ENCODE measurements at regions not wholly inside any gene's neighbourhood (a gene's known extent, or its start where the extent isn't known, plus 50 kb on each side); places are given as distances from the start of the nearest gene placed in this dataset.
"Not testable (repeated sequence)": the region's sequence is repeated elsewhere in the genome, so short reads cannot be mapped to it uniquely, and the experiment has no call there.

DNA sequence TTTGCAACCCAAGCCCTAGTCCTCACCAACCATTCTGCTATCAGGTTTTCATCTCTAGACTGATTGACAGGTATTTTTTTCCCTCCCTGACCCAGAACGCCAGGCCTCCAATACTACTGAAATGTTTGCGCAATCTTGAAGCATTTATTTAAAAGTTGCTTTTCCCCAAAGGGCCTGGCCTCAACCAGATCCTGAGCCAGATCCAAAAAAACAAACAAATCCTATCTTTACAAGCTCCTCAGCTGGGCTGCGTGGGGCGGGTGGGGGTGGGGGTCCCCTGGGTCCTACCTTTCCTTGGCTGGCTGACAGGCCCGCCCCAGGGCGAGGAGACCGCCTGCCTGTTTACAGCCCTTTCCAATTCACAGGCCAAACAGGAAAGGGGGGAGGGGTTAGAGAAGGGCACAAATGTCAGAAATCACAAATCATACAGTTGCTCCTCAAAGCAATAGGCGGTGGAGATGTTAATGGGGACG, 98.8 kb downstream of the FOXD2 start:
- TF ChIP-seq, protein P1, sequence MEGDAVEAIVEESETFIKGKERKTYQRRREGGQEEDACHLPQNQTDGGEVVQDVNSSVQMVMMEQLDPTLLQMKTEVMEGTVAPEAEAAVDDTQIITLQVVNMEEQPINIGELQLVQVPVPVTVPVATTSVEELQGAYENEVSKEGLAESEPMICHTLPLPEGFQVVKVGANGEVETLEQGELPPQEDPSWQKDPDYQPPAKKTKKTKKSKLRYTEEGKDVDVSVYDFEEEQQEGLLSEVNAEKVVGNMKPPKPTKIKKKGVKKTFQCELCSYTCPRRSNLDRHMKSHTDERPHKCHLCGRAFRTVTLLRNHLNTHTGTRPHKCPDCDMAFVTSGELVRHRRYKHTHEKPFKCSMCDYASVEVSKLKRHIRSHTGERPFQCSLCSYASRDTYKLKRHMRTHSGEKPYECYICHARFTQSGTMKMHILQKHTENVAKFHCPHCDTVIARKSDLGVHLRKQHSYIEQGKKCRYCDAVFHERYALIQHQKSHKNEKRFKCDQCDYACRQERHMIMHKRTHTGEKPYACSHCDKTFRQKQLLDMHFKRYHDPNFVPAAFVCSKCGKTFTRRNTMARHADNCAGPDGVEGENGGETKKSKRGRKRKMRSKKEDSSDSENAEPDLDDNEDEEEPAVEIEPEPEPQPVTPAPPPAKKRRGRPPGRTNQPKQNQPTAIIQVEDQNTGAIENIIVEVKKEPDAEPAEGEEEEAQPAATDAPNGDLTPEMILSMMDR (IDR thresholded peaks at IDR 0.05; ENCODE audit: unreplicated experiment), result no peak
- H3K36me3 Mint-ChIP-seq (ENCODE audit: low read depth, unreplicated experiment), result no peaks in the 10 kb centered on the region
- H3K9me3 Mint-ChIP-seq (ENCODE audit: unreplicated experiment), result no peaks in the 10 kb centered on the region
- H3K4me3 Mint-ChIP-seq (ENCODE audit: unreplicated experiment), result no peak overlapping the region
- no peak overlapping the region for H3K27ac Mint-ChIP-seq (ENCODE audit: unreplicated experiment)
- no peak for DNase-seq (ENCODE audit: low spot score)
- peaks cover 9% of the 10 kb centered on the region for H3K27me3 Mint-ChIP-seq (ENCODE audit: unreplicated experiment)
- peaks cover 4% of the 10 kb centered on the region for H3K4me1 Mint-ChIP-seq (ENCODE audit: unreplicated experiment)

DNA sequence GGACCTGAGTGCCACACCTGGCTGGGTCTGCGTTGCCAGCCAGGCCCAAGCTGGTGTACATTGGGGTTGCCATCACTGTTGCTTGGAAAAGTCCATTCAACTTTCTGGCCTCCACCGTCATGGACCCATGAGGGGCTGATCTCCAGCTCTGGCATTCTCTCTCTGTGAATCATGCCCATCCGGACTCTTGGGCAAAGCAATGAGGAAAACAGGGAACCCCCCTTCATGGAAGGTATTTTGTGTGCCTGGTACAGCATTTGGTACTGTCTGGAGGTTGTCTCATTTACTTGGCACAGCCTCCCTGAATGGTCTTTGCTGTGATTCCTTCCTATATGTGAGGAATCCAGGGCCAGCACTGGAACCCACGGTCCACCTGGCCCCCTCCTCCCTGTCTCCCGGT, 99.4 kb downstream of the FOXD2 start:
- TF ChIP-seq, protein P1 (IDR thresholded peaks at IDR 0.05; ENCODE audit: unreplicated experiment), result no peak
- no peak overlapping the region for H3K27ac Mint-ChIP-seq (ENCODE audit: unreplicated experiment)
- peaks cover 10% of the 10 kb centered on the region for H3K27me3 Mint-ChIP-seq (ENCODE audit: unreplicated experiment)
- DNase-seq (ENCODE audit: low spot score), result no peak
- H3K4me3 Mint-ChIP-seq (ENCODE audit: unreplicated experiment), result no peak overlapping the region
- H3K4me1 Mint-ChIP-seq (ENCODE audit: unreplicated experiment), result peaks cover 4% of the 10 kb centered on the region
- no peaks in the 10 kb centered on the region for H3K36me3 Mint-ChIP-seq (ENCODE audit: low read depth, unreplicated experiment)
- no peaks in the 10 kb centered on the region for H3K9me3 Mint-ChIP-seq (ENCODE audit: unreplicated experiment)

DNA sequence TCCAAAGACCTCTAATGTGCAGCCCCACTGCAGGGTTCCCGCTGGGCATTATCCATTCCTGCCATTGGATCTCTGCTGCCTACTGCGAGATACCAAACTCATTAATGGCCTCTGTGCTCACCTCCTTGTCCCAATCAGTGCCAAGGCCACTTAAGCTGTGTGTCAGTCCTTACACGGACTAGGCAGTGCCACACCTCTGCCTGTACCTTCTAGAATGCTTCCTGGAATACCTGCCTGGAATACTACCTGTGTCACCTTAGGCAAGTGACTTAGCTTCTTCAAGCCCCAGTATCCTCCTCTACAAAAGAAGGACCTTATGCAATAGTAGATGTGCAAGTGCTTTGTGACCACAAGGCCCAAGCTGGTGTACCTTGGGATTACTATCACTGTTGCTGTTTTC, 100.1 kb downstream of the FOXD2 start:
- Mint-ChIP-seq H3K9me3 (ENCODE audit: unreplicated experiment) (peaks cover under 1% of the 10 kb centered on the region), H3K4me3 (ENCODE audit: unreplicated experiment) (no peak overlapping the region), H3K27me3 (ENCODE audit: unreplicated experiment) (peaks cover 10% of the 10 kb centered on the region), H3K4me1 (ENCODE audit: unreplicated experiment) (no peaks in the 10 kb centered on the region), H3K27ac (ENCODE audit: unreplicated experiment) (no peak overlapping the region), H3K36me3 (ENCODE audit: low read depth, unreplicated experiment) (no peaks in the 10 kb centered on the region)
- no peak for DNase-seq (ENCODE audit: low spot score)
- TF ChIP-seq, protein P1 (IDR thresholded peaks at IDR 0.05; ENCODE audit: unreplicated experiment), result no peak

DNA sequence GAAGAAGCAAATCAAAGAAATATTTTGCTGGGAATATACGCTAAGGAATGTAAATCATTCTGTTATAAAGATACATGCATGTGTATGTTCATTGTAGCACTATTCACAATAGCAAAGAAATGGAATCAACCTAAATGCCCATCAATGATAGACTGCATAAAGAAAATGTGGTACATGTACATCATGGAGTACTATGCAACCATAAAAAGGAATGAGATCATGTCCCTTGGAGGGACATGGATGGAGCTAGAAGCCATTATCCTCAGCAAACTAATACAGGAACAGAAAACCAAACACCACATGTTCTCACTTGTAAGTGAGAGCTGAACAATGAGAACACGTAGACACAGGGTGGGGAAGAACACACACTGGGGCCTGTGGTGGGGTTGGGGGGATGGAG, 100.7 kb downstream of the FOXD2 start:
- not testable (repeated sequence) for H3K36me3 Mint-ChIP-seq (ENCODE audit: low read depth, unreplicated experiment); H3K4me3 Mint-ChIP-seq (ENCODE audit: unreplicated experiment); H3K4me1 Mint-ChIP-seq (ENCODE audit: unreplicated experiment); H3K27ac Mint-ChIP-seq (ENCODE audit: unreplicated experiment); DNase-seq (ENCODE audit: low spot score); H3K9me3 Mint-ChIP-seq (ENCODE audit: unreplicated experiment)
- H3K27me3 Mint-ChIP-seq (ENCODE audit: unreplicated experiment), result peaks cover 10% of the 10 kb centered on the region

DNA sequence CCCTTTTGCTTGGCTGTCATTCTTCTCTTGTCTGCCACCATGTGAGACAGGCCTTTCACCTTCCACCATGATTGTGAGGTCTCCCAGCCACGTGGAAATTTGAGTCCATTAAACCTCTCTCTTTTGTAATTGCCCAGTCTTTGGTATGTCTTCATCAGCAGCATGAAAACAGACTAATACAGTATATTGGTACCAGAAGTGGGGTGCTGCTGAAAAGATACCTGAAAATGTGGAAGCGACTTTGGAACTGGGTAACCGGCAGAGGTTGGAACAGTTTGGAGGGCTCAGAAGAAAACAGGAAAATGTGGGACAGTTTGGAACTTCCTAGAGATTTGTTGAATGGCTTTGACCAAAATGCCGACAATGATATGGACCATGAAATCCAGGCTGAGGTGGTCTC, 103.9 kb downstream of the FOXD2 start:
- not testable (repeated sequence) for DNase-seq (ENCODE audit: low spot score); H3K36me3 Mint-ChIP-seq (ENCODE audit: low read depth, unreplicated experiment); H3K27me3 Mint-ChIP-seq (ENCODE audit: unreplicated experiment); H3K4me3 Mint-ChIP-seq (ENCODE audit: unreplicated experiment); H3K4me1 Mint-ChIP-seq (ENCODE audit: unreplicated experiment); H3K9me3 Mint-ChIP-seq (ENCODE audit: unreplicated experiment); H3K27ac Mint-ChIP-seq (ENCODE audit: unreplicated experiment)

DNA sequence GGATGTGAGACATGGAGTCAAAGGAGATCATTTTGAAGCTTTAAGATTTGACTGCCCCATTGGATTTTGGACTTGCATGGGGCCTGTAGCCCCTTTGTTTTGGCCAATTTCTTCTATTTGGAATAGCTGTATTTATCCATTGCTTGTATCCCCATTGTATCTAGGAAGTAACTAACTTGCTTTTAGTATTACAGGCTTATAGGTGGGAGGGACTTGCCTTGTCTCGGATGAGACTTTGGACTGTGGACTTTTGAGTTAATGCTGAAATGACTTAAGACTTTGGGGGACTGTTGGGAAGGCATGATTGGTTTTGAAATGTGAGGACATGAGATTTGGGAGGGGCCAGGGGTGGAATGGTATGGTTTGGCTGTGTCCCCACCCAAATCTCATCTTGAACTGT, 105.2 kb downstream of the FOXD2 start:
- not testable (repeated sequence) for H3K9me3 Mint-ChIP-seq (ENCODE audit: unreplicated experiment); DNase-seq (ENCODE audit: low spot score); H3K27ac Mint-ChIP-seq (ENCODE audit: unreplicated experiment); H3K36me3 Mint-ChIP-seq (ENCODE audit: low read depth, unreplicated experiment); H3K4me3 Mint-ChIP-seq (ENCODE audit: unreplicated experiment); H3K4me1 Mint-ChIP-seq (ENCODE audit: unreplicated experiment)
- peaks cover 11% of the 10 kb centered on the region for H3K27me3 Mint-ChIP-seq (ENCODE audit: unreplicated experiment)
